NCI-H2171 treated with DMSO at 0.1 percent for 48 hours (cell line): ENCODE measurements at regions not wholly inside any gene's neighbourhood (a gene's known extent, or its start where the extent isn't known, plus 50 kb on each side); places are given as distances from the start of the nearest gene placed in this dataset.

Source experiments
- DNase-seq: peaks from one replicate; lab custom pipeline; 2025; lab: John Stamatoyannopoulos, UW

DNA sequence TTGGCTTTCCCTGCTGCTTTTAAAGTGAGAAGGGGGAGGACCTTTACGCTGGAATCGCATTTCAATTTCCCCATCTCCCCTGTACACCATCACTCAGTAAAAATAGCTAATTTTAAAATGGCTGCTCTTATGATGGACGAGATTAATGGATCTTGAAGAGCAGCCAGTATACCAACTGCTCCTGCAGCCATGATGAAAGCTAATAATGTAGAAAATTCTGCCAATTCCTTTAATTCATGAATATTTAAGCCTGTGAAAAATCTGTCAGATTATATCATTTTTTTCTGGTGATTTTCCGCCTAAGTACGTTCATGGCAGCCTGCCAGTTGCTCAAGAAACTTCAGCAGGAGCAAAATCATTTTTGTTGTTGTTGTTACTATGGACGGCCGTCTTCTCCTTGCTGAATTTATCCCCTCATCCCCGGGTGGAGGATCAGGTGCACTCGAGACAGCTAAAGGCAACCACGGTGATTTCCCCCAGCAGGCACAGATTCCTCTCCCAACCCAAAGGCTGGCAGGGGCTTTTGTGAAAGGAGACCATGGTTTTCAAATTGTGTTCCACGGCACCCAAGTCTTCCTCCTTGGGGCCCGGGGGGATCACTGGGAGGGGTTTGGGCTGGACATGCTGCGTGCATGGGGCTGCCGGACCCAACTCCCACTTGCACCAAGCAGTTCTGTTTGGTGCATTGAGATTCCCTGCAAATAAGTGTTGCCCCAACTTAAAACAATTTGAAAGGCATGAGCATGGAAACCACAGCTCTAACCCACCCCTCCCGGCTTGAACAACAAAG is 289.6 kb downstream of the UACA start:
- DNase-seq, result peak; percentile 56

DNA sequence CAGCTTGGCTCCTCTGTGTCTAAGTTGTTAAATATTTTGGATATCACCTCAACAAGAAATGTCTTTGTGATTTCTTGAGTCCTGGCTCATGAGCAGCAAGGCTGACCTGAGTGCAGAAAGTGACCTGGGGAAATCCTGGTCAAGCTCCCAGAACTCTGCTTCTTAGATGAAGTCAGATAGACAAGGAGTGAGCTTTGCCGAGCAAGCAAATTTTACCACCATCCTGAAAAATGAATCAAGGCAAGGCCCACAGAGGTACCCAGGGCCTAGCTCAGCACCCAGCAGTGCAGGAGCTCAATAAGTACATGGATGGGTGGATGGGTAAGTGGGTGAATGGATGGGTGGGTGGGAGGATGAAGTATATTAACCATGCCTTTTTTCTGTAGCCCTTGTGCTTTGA is 291.8 kb downstream of the UACA start:
- no peak for DNase-seq

DNA sequence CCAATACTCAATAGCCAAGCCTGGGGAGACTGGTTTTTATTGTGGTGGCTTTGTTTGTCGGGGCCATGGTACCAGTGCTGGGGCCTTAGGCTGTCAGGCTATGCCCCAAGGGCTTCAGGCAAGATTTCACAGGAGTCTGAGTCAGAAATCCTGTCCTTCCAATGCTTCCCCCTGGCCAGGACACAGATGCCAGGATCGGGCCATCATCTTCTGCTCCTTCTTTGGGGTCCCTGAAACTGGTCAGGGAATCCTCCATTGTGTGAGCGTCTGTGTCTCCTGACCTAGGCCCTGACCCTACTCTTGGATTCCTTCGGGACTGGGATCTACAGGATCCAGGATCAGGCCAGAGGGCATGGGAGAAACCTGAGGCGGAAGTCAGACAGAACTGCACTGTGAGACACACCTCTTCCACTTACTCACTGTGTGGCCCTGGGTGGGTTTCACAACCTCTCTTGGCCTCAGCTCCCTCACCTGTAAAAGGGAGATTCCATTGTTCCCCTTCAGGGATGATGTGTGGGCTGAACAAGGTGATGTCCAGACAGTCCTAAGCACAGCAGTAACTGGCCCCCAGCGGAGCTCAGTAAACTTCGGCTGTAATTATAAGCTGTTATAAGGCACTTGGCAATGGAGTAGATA is 292.7 kb downstream of the UACA start:
- DNase-seq, result no peak

DNA sequence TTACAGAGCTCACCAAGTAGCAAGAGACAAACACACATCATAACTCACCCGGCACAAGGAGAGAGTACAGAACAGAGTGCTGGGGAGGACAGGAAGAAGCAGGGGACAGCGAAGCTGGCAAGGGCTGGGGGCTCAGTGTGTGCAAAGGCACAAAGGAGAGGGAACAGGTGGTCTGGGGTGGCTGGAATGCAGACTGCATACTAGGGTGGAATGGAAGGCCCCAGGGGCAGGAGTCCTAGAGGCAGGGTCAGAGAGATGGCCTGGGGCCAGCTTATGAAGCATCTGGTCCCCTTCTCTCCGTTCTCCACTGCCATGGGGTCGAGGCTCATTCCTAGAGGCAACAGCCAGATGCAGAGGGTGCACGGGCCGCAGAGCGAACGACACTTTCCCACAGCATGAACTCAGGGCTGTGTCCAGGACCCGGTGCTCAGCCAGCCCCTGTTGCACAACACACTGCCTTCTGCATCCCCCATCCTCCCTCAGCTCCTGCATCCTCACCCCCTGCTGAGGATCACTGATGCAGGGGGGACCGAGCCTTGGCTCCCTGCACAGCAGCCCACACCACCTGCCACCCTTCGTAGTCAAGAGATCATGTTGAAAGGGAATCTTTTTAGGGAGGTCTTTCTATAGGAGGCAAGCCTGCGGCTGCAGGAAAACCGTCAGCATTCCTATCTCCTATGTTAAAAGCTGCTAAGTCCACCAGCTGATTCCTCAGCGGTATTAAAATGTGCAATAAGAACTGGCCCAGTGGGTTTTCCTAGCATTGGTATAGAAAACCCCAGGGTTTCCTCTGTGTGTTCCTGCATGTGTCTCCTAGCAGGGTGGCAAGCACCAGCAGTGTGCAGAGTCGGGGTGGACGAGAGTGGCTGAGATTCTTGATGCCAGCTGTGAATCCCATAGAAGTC is 293.5 kb downstream of the UACA start:
- peak; percentile 80 for DNase-seq

DNA sequence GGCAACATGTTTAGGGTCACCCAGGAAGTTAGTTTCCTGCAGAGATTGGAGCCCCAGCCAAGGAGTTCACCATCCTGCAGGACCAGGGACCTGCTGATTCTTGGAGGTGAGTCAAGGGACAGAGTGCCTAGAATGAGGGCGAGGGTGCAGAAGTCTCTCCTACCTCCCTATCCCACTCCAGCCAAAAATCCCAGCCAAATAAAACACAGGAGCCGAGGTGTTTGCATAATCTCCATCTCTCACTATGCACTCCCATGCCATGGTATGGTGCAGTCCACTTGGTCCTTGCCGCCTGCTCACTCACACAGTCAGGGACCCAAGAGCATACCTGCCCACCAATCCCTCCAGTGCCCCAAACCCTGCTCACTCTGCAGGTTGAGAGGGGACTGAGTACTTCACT is 294.2 kb downstream of the UACA start:
- DNase-seq, result no peak

GRCh38 chr15:70466895-70467529 is 296.3 kb downstream of the UACA start:
- peak; percentile 77 for DNase-seq

DNA sequence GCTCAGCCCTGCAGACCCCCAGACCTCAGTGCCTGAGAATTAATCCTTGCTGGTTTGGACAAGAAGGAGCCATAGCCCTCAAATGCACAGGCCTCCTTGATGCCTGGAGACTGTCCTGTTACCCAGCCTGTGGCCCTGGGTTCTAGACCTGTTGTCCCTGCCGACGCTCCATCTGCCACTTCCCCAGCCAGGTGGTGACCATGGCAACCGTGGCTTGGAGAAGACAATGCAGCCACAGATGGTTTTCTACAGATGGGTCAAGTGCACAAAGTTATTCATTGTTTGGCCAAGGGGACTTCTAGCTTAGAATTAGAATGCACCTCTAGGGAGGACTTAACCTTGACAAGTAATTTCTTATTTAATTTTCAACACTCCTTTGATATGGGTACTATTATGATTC is 297.1 kb downstream of the UACA start:
- DNase-seq, result peak; percentile 68

- DNase-seq, result no peak
Observed at GRCh38 chr15:70465812-70466211, 297.5 kb downstream of the UACA start.

DNA sequence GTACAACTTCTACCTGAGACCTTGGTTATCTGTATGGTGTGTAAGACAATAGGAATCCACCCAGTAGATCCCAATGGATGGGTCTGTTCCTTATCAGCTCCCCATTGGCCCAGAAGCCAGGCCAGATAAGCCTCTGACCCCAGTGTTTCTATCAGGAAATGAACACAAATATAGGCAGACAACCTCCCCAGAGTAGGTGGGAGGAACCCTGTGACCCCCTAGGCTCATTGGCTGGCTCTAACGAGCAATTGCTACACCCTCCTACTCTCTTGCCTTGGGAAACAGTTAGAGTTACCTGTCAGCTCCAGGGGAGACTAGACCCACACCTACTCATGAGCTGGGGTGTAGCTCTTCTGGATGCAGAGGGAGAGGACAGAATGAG is 299.9 kb downstream of the UACA start:
- no peak for DNase-seq

DNA sequence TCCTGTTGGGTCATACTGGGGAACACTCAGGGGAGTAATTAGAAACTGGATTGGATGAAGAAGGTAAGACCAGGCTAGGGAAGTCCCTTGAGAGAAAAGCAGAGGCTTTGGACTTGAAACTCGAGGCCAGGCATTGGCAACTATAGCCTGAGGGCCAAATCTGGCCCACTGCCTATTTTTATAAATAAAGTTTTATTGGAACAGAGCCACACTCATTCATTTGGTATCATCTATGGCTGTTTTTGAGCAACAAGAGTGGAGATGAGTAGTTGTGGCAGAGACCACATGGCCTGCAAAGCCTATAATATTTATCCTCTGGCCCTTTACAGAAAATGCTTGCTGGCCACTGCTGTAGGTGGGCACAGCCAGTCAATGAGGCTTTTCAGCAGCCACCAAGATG is 301.4 kb downstream of the UACA start:
- no peak for DNase-seq

DNA sequence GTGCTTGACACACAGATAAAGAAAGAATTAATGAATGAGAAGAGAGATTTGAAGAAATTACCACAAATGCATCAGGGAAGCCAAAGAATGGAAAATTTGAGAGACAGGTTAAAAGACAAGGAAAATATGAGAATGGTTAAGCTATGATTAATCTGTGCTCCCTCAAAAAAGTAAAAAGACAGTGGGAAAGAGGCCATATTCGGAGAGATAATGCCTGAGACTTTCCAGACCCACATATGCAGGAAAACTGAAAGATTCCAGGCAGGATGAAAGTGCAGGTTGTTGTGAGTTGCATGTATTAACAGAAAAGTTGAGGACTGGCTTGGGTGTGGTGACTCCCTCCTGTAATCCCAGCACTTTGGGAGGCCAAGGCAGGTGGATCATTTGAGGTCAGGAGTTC is 302.3 kb downstream of the UACA start:
- DNase-seq, result no peak

DNA sequence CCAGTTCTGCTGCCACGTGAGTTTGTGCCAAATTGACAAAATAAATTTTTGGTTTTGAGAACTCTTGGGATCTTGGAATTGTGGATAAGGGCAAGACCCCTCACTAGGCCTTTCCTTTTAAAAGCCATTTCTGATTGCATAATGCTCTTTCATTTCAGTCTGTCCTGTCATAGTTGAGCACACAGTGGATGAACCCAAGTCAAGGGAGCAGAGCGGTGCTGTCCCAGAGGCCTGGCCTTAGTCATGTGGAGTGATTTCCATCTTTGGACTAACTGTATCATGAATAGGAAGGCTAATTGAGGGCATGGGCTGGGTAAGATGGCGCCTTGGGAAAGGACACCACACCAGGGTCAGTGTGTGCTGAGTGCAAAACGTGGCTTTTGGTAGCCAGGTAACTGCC is 304.0 kb downstream of the UACA start:
- no peak for DNase-seq

- no peak for DNase-seq
Observed at GRCh38 chr15:70453766-70454165, 309.6 kb downstream of the UACA start.

DNA sequence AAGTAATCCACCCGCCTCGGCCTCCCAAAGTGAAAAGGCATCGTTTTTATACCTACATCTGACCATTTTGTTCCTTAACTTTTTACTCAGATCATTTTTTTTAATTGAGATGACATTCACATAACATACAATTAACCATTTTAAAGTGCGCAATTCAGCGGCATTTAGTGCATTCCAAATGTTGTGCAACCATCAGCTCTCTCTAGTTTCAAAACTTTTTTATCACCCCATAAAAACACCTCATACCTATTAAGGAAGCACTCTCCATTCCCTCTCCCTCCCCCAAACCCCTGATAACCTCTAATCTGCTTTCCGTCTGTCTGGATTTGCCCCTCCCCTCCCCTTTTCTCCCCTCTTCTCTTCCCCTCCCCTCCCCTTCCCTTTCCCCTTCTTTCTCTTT is 310.1 kb downstream of the UACA start:
- DNase-seq, result no peak

DNA sequence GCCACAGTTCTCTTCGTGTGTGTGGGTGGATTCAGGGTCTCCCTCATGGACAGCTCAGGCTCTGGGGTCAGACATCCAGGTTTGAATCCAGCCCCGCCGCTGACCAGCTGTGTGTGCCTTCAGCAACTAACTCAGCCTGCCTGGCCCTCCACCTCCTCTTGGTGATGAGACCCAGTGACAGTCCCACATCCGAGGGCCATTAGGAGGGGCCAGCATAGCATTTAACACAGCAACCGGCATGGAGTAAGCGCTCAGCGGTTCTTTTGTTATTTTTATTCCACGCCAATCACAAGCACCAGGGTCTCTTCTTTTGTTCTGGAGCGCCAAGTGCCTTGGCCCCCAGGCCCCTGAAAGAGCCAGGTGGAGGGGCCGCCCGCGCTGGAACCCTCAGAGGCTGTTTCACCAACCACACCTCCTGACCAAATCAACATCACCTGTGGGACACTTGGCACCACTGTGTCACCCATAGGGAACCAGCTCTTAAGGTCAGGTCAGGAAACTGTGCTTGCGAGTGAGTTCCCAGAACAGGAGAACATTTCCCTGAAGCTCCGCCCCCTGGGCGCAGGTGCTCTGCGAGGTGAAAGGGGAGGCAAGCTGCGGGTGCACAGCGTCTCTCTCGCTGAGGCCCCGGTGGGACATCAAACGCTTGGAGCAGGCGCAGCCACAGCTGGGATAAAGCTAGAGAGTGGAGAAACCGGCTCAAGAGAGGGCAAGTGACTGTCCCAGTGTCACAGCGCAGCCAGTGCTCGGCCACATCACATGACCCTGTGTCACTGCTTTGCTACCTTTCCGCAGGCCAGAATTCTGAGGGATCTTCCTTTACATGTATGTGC is 311.3 kb downstream of the UACA start:
- peak; percentile 12 for DNase-seq

DNA sequence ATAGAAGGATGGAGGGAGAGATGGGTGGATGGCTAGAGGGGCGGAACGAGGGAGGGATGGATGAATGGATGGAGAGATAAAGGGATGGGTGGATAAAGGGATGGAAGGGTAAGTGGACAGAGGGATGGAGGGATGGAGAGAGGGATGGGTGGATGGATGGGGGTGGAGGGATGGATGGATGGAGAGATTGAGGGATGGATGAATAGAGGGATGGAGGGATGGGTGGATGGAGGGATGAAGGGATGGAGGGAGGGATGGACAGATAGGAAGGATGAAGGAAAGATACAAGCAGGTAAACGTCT is 313.3 kb downstream of the UACA start:
- no peak for DNase-seq

DNA sequence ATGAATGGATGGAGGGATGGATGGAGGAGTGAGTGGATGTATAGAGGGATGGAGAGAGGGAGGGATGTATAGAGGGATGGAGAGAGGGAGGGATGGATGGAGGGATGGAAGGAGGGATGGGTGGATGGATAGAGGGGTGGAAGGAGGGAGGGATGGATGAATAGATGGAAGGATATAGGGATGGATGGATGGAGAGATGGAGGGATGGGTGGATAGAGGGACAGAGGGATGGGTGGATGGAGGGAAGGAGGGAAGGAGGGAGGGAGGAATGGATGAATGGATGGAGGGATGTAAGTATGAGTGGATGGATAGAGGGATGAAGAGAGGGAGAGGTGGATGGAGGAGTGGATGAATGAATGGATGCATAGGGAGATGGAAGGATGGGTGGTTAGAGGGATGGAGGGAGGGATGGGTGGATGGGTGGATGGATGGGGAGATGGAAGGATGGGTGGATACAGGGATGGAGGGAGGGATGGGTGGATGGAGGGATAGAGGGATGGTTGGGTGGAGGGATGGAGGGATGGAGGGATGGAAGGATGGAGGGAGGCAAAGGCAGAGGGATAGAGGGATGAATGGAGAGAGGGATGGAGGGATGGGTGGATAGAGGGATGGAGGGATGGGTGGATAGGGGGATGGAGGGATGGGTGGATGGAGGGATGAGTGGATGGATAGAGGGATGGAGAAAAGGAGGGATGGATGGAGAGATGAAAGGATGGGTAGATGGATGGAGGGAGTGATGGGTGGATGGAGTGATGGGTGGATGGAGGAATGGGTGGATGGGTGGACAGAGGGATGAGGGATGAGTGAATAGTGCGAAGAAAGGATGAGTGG is 313.8 kb downstream of the UACA start:
- no peak for DNase-seq

GRCh38 chr15:70447928-70448698 is 315.2 kb downstream of the UACA start:
- peak; percentile 36 for DNase-seq

DNA sequence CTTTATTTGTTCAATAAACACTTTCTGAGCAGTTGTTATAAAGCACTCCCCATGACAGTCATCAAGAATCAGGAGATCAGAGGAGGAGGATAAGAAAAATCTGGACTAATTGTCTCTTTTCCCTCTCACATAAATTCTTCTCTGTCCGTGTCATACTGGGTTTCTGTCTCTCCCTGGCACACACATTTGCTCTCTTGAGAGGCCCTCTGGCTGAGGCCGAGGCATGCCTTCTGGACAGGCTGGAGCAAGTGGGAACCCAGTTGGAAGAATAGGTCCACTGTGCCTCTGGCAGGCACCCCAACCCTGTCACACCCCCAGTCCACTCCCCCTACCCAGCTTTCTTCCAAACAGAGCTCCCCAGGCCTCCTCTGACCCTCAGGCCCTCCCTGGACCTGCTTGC is 315.8 kb downstream of the UACA start:
- DNase-seq, result no peak

GRCh38 chr15:70447081-70447480 is 316.3 kb downstream of the UACA start:
- no peak for DNase-seq
